Islet precursor cell (in vitro differentiated cells): ENCODE measurements at regions not wholly inside any gene's neighbourhood (a gene's known extent, or its start where the extent isn't known, plus 50 kb on each side); places are given as distances from the start of the nearest gene placed in this dataset.

Experiments
- DNase-seq: peaks from one replicate; pipeline ENCODE4 v3.0.0-alpha.2; 2018

DNA sequence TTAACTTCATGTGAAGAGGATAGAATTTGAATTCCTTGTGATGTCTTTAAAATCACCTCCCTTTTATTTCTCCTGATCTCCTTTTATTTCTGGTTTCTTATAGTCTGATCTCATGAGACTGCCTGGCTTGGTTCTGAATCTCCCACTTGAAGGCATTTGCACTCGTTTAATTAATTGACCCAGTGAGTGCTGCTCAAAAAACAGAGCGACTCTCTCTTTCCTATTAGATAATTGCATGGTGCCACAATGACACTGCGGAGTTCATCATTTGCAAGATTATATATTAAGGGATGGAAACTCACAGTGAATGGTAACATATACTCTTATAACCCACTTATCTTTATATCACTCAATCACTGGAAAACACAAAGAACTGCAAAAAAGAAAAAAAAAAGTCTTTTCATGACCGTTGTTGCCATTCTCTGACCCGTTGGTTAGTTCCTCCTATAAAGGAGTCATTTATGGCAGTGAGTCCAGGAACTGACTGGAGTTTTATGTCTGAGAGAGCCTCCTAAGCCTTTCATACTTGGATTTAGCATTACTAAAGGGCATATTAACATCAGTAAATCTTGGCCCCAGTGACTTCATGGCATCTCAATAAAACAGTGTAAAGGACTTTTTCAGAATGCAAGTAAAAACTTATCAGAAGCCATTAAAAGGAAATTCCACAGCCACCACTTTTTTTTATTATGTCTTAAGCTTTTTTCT, 103.3 kb upstream of the EPHA4 start:
- no peak for DNase-seq

DNA sequence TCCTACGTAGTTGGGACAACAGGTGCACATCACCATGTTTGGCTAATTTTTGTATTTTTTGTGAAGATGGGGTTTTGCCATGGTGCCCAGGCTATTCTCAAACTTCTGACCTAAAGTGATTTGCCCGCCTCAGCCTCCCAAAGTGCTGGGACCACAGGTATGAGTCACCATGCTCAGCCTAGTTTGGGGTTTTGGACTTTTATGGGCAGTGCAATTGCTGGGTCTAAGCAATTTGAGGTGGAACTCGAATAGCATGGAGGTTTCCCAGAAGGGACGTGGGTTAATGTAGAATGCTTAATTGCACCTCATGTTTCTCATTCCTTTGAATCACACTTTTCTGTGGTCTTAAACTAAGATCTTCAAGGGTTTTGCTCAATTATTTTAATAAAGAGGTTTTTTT, 102.3 kb upstream of the EPHA4 start:
- DNase-seq, result no peak

- DNase-seq, result no peak
These were observed 101.1 kb upstream of the EPHA4 start for GRCh38 chr2:221673248-221673647.

- no peak for DNase-seq
These were observed 99.4 kb upstream of the EPHA4 start for GRCh38 chr2:221671515-221671914.

DNA sequence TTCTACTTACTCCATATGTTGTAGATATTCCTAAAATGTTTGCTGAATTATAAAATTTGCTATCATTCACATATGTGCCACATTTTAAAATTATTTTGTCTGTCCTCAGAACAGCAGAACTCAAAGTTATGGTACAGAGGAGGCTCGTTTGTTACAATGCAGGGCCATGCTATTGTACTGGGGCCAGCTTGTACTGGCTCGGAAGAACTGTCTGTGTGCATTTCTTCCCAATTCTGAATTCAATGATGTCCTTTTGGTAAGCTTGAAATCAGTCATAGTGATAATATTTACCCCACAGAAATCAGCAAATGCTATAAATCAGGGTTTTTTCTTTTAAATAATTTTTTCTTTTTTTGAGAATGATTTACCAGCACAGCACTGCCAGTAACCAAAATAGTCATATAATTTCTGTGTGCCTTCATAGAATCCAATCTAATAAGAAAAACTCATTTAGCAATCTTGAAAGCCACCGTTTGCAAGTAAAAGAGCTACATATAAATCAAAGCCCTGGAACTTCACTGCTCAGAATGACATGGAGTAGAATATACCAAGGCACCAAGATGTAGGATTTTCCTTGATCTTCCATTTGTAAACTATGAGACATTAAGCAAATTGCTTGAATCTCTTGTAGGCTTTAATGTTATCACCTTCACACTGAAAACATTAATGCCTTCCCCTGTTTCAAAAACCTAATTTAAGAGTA, 90.7 kb upstream of the EPHA4 start:
- no peak for DNase-seq

GRCh38 chr2:221657806-221658205, 85.7 kb upstream of the EPHA4 start:
- no peak for DNase-seq

GRCh38 chr2:221655300-221655699, 83.2 kb upstream of the EPHA4 start:
- no peak for DNase-seq

GRCh38 chr2:221653182-221653581, 81.1 kb upstream of the EPHA4 start:
- DNase-seq, result no peak

DNA sequence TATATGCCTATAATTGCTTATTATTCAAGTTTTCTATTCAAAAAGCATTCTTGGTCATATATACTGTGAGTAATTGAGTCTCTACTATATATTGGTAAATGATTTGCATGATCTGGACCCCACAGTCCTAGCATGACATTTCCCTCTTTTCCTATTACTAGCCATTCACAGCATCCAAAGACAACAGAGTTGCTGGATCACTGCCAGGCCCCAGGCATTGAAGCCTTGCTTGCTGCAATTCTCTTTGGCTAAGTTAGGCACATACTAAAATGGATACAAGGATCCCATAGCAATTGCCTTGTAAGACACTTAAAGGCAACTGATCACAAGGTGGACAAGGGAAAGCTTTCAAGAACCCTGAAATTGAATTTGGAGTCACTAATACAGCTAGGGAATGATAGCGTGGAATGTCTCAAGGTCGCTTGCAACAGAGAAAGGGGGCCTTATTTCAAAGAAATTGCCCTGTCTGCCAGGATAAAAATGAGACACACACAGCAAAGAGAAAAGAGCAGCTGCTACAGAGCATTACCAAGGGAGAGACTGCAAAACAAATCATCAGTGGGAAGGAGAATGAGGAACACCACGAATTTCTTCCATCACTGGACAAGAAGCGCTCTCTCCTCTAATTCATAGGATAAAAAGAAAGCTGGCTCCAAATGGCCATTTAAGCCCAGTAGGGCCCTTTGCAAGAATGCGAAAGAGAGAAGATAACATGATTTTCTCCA, 77.1 kb upstream of the EPHA4 start:
- DNase-seq, result no peak

DNA sequence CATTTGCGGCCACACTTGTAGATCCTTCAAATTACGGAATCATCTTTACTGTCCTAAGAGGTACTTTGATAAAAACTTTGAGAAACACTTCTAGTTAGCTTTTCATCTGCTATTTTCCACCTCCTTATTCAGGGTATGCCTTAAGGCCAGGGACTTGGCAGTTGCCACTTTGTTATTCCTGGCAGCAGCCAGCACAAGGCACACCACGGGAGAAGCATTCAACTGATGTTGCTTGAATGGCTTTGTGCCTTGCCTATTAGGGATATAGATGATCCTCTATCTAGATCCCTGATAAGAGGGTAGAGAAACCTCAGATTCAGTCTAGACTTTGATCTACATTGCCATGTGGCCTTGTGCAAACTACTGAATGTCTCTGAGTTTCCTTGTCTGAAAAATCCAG, 70.3 kb upstream of the EPHA4 start:
- no peak for DNase-seq

DNA sequence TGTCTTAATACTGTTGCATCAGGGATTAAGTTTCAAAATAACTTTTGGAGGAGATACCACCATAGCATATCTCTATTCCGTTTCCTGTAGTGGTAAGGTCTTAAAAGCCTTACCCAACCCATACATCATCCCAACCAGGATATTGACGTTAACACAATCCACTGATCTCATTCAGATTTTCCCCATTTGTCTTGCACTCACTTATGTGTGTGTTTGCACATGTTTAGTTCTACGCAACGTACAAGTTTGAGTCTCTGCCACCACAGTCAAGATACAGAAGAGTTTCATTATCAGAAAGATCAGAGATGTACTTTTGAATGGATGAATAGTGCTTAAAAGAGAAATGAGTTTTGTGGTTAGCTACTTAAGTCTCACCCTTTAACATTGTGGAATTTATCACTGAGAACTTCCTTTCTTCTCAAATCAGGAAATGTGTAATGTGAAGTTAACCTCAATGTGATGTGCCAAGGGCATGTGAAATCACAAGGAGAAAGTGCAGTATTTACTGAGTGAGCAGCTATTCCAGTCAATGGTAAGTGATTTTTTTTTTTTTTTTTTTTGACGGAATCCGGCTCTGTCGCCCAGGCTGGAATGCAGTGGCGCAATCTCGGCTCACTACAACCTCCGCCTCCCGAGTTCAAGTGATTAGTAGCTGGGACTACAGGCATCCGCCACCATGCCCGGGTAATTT, 69.2 kb upstream of the EPHA4 start:
- no peak for DNase-seq

GRCh38 chr2:221640686-221641085, 68.6 kb upstream of the EPHA4 start:
- no peak for DNase-seq

GRCh38 chr2:221637851-221638250, 65.7 kb upstream of the EPHA4 start:
- DNase-seq, result no peak

DNA sequence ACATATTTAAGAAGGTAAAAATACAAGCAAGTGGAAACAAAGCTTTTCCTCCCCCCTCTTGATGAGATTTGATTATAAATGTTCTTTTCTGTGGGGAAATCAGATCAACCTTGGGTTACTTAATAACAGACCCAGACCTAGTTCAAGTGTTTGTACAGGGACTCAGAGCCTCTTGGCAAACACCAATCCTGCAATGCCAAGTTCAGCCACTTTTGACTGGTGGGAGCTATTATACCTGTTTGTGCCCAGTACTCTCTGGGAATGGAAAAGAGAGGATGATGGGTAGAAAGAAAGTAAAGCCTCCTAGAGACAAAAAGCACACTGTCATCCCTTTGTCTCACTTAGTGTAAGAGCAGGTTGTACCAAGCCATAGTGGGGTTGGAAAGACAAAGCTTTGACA, 63.8 kb upstream of the EPHA4 start:
- DNase-seq, result no peak

DNA sequence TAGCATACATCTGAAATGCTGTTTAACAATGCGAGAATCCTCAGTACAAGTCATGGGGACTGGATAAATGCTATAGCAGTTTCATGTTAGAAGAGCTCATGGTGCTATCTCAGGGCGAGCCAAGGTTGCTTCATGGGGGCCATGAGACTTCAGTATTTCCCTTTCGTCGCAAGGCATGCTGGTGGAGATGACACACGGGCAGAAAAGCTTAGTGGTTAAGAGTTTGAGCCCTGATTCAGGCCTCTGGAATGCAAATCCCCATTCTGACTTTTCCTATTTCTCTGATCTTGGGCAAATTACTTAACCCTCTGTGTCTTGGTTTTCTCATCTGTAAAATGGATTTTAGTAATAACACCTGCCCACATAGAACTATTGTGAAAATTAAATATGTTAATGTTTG, 57.4 kb upstream of the EPHA4 start:
- peak; percentile 81 for DNase-seq

- no peak for DNase-seq
These were observed 52.4 kb upstream of the EPHA4 start for GRCh38 chr2:221624475-221624874.
